PFSK-1 (cell line): ENCODE measurements at regions not wholly inside any gene's neighbourhood (a gene's known extent, or its start where the extent isn't known, plus 50 kb on each side); places are given as distances from the start of the nearest gene placed in this dataset.

Experiments used
- FOXP2 ChIP-seq: optimal IDR thresholded peaks from 2 replicates; pipeline ENCODE3; 2011; ENCODE audit warnings: borderline replicate concordance, control low read depth, inconsistent platforms; ENCODE audit not compliant: insufficient read depth; ENCODE audit errors: extremely low read length, extremely low read depth
- POLR2AphosphoS5 ChIP-seq: IDR thresholded peaks from 2 replicates; pipeline ENCODE4 v1.6.1; 2012; ENCODE audit warnings: low read depth, mild to moderate bottlenecking, control low read depth, low read length, moderate library complexity
- REST ChIP-seq, 2 experiments: IDR thresholded peaks; 2 replicates each; pipeline versions ENCODE4 v1.6.1 to v1.8.0; 2011 to 2012; ENCODE audit warnings: low read depth in 2 of 2, low read length in 2 of 2, control low read depth in 1 of 2, inconsistent platforms in 1 of 2, mild to moderate bottlenecking in 1 of 2, moderate library complexity in 1 of 2; ENCODE audit not compliant: insufficient read depth in 1 of 2
- SIN3A ChIP-seq: IDR thresholded peaks from 2 replicates; pipeline ENCODE4 v1.6.1; 2012; ENCODE audit warnings: mild to moderate bottlenecking, low read length, moderate library complexity, borderline replicate concordance; ENCODE audit not compliant: insufficient read depth
- TAF1 ChIP-seq: IDR thresholded peaks from 2 replicates; pipeline ENCODE4 v1.6.1; 2012; ENCODE audit warnings: low read length, control low read depth, borderline replicate concordance; ENCODE audit not compliant: insufficient read depth

GRCh38 chr10:118957443-118957825, 72.1 kb upstream of the NANOS1 start:
- TF ChIP-seq POLR2AphosphoS5, result no peak
- no peak for TF ChIP-seq SIN3A
- no peak for TF ChIP-seq TAF1
- no peak for TF ChIP-seq FOXP2
- TF ChIP-seq REST (IDR thresholded peaks at IDR 0.05; ENCODE audit: insufficient read depth in 1 of 2, low read depth in 2 of 2, low read length in 2 of 2), result no peak

GRCh38 chr10:118957966-118958365, 71.5 kb upstream of the NANOS1 start:
- no peak for TF ChIP-seq SIN3A
- no peak for TF ChIP-seq TAF1
- TF ChIP-seq FOXP2, result no peak
- TF ChIP-seq POLR2AphosphoS5, result no peak
- no peak for TF ChIP-seq REST (IDR thresholded peaks at IDR 0.05; ENCODE audit: insufficient read depth in 1 of 2, low read depth in 2 of 2, low read length in 2 of 2)

GRCh38 chr10:118958559-118958958, 71.0 kb upstream of the NANOS1 start:
- TF ChIP-seq SIN3A, result no peak
- TF ChIP-seq POLR2AphosphoS5, result no peak
- TF ChIP-seq TAF1, result no peak
- no peak for TF ChIP-seq REST (IDR thresholded peaks at IDR 0.05; ENCODE audit: insufficient read depth in 1 of 2, low read depth in 2 of 2, low read length in 2 of 2)
- no peak for TF ChIP-seq FOXP2

GRCh38 chr10:118958984-118959925, 70.3 kb upstream of the NANOS1 start:
- TF ChIP-seq TAF1, result no peak
- no peak for TF ChIP-seq POLR2AphosphoS5
- no peak for TF ChIP-seq SIN3A
- TF ChIP-seq REST (IDR thresholded peaks at IDR 0.05; ENCODE audit: insufficient read depth in 1 of 2, low read depth in 2 of 2, low read length in 2 of 2), result no peak
- TF ChIP-seq FOXP2, result no peak
